BE2C (cell line): ENCODE measurements at regions not wholly inside any gene's neighbourhood (a gene's known extent, or its start where the extent isn't known, plus 50 kb on each side); places are given as distances from the start of the nearest gene placed in this dataset.
"Not testable (repeated sequence)": the region's sequence is repeated elsewhere in the genome, so short reads cannot be mapped to it uniquely, and the experiment has no call there.

Experiments
- DNase-seq: peaks from one replicate; pipeline ENCODE4 v3.0.0-alpha.2; 2020
- H3K27me3 ChIP-seq: fragments of 250-450 bp; sonication (Bioruptor Pico); 2 replicates; pipeline ENCODE4 v1.5.1; 2020; ENCODE audit warnings: mild to moderate bottlenecking
- H3K36me3 ChIP-seq: fragments of 250-450 bp; sonication (Bioruptor Pico); 2 replicates; pipeline ENCODE4 v1.5.1; 2020; ENCODE audit warnings: mild to moderate bottlenecking
- H3K4me1 ChIP-seq: fragments of 250-450 bp; sonication (Bioruptor Pico); 2 replicates; pipeline ENCODE4 v1.5.1; 2020
- H3K4me3 ChIP-seq: 2 replicates; pipeline ENCODE4 v1.5.1; 2011; ENCODE audit warnings: low read depth, low read length
- H3K9me3 ChIP-seq: fragments of 250-450 bp; sonication (Bioruptor Pico); 2 replicates; pipeline ENCODE4 v1.5.1; 2020
- CTCF ChIP-seq: IDR thresholded peaks from 2 replicates; pipeline ENCODE4 v1.5.1; 2012; ENCODE audit warnings: mild to moderate bottlenecking, low read depth, low read length

- no peaks in the 10 kb centered on the region for H3K27me3 ChIP-seq
- no peaks in the 10 kb centered on the region for H3K9me3 ChIP-seq
- DNase-seq, result no peak
- H3K4me1 ChIP-seq, result no peaks in the 10 kb centered on the region
- no peak for TF ChIP-seq CTCF
- no peak overlapping the region for H3K4me3 ChIP-seq
- H3K36me3 ChIP-seq, result no peaks in the 10 kb centered on the region
Observed at GRCh38 chr12:67893022-67893580, 96.1 kb upstream of the IFNG-AS1 start.

- not testable (repeated sequence) for H3K4me3 ChIP-seq, H3K4me1 ChIP-seq, H3K36me3 ChIP-seq, DNase-seq, H3K27me3 ChIP-seq, H3K9me3 ChIP-seq
Observed at GRCh38 chr12:67900418-67900817, 88.8 kb upstream of the IFNG-AS1 start.

GRCh38 chr12:67909091-67909531, 80.1 kb upstream of the IFNG-AS1 start:
- TF ChIP-seq CTCF, result no peak
- H3K36me3 ChIP-seq, result no peaks in the 10 kb centered on the region
- no peak for DNase-seq
- no peaks in the 10 kb centered on the region for H3K4me1 ChIP-seq
- H3K9me3 ChIP-seq, result no peaks in the 10 kb centered on the region
- H3K27me3 ChIP-seq, result no peaks in the 10 kb centered on the region
- H3K4me3 ChIP-seq, result no peak overlapping the region

- Histone ChIP-seq H3K36me3 (no peaks in the 10 kb centered on the region), H3K4me3 (no peak overlapping the region), H3K4me1 (no peaks in the 10 kb centered on the region), H3K9me3 (no peaks in the 10 kb centered on the region), H3K27me3 (no peaks in the 10 kb centered on the region)
- TF ChIP-seq CTCF, result no peak
- no peak for DNase-seq
Observed at GRCh38 chr12:67909681-67910080, 79.6 kb upstream of the IFNG-AS1 start.

GRCh38 chr12:67910360-67911274, 78.6 kb upstream of the IFNG-AS1 start:
- no peaks in the 10 kb centered on the region for H3K36me3 ChIP-seq
- no peak for DNase-seq
- no peaks in the 10 kb centered on the region for H3K4me1 ChIP-seq
- no peaks in the 10 kb centered on the region for H3K9me3 ChIP-seq
- H3K4me3 ChIP-seq, result no peak overlapping the region
- no peaks in the 10 kb centered on the region for H3K27me3 ChIP-seq
- TF ChIP-seq CTCF, result no peak

GRCh38 chr12:67911275-67911600, 78.0 kb upstream of the IFNG-AS1 start:
- H3K36me3 ChIP-seq, result no peaks in the 10 kb centered on the region
- no peaks in the 10 kb centered on the region for H3K4me1 ChIP-seq
- DNase-seq, result no peak
- no peak for TF ChIP-seq CTCF
- H3K27me3 ChIP-seq, result no peaks in the 10 kb centered on the region
- H3K4me3 ChIP-seq, result no peak overlapping the region
- H3K9me3 ChIP-seq, result no peaks in the 10 kb centered on the region
